ENCODE measurements at regions not wholly inside any gene's neighbourhood (a gene's known extent, or its start where the extent isn't known, plus 50 kb on each side); places are given as distances from the start of the nearest gene placed in this dataset.

DNA sequence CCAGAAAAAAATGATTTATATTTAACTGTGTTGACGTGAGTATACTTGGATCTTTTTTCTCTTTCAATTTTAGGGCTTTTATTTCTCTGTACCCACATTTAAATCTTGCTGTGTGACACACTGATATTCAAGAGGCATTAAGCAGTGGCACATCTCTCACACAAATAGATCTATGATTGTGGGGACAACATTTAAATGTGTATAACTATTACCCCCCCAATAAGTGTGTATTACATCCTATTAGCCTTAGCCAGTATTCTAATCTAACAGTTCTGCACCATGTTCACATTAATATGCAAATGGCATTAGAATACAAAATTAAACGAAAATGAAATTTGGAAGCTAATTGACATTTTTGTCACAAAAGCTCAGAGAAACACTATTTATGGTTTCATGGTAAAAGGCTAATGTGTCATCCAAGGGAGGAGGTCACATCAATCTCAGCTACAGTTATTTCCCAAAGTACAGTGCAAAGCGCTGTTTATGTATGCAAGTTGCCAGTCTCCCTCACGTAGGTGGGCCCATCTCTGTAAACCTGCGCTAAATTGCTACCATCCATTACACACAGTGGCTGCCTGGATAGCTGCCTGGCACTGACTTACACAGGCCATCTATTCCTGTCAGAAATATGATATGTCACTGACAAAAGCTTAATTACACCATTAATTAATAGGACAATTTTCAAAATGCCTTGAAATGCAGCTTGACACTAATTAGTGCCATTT is 984.7 kb upstream of the PCDH9 start:
- Mint-ChIP-seq H3K9me3 (ENCODE audit: insufficient read depth) (peaks cover 17% of the 10 kb centered on the region), H3K4me3 (no peak overlapping the region), H3K27ac (no peak overlapping the region), H3K36me3 (ENCODE audit: low read depth) (no peaks in the 10 kb centered on the region), H3K27me3 (ENCODE audit: low read depth) (no peaks in the 10 kb centered on the region), H3K4me1 (ENCODE audit: low read depth) (no peaks in the 10 kb centered on the region)
- ChIA-PET CTCF (no interaction called here), POLR2A (no interaction called here)
- no peak for DNase-seq
- ATAC-seq: no peak

DNA sequence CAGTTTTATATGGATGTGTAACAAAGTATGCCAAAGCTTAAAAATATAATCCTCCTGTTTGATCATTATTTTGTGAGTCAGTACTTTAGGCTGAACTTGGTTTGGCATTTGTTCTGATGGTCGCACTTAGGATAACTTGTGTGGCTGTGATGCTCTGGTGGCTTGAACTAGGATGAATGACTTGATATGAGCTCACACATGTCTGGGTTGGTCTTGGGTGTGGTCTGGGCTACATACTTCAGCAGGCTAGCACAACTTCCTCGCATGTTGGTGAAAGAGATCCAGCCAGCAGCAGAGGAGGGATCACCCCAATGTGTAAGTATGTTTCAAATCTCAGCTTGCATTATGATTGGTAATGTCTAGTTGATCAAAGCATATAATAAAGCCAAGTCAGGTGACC is 969.1 kb upstream of the PCDH9 start:
- H3K27ac Mint-ChIP-seq: no peak overlapping the region
- no peak for ATAC-seq

DNA sequence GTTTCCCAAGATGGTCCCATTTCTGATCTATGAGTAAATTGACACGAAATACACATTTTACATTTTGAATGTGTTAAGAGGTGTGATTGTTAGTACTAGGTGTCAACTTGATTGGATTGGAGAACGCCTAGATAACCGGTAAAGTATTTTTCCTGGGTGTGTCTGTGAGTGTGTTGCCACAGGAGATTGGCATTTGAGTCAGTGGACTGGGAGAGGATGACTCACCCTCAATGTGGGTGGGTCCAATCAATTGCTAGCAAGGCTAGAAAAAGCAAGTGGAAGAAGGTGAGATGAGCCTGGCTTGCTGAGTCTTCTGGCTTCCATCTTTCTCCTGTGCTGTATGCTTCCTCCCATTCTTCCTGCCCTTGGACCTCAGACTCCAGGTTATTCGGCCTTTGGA is 960.7 kb upstream of the PCDH9 start:
- H3K27ac Mint-ChIP-seq: no peak overlapping the region
- DNase-seq: no peak
- H3K4me3 Mint-ChIP-seq: no peak overlapping the region
- ChIA-PET POLR2A (no interaction called here), CTCF (no interaction called here)
- no peaks in the 10 kb centered on the region for H3K27me3 Mint-ChIP-seq (ENCODE audit: low read depth)
- no peak for ATAC-seq
- peaks cover 11% of the 10 kb centered on the region for H3K9me3 Mint-ChIP-seq (ENCODE audit: insufficient read depth)
- H3K4me1 Mint-ChIP-seq (ENCODE audit: low read depth): no peaks in the 10 kb centered on the region
- no peaks in the 10 kb centered on the region for H3K36me3 Mint-ChIP-seq (ENCODE audit: low read depth)

More for the DNA sequence above, 969.1 kb upstream of the PCDH9 start:
- no peaks in the 10 kb centered on the region for H3K36me3 Mint-ChIP-seq (ENCODE audit: low read depth)
- ChIA-PET CTCF (no interaction called here), POLR2A (no interaction called here)
- no peaks in the 10 kb centered on the region for H3K27me3 Mint-ChIP-seq (ENCODE audit: low read depth)
- H3K4me1 Mint-ChIP-seq (ENCODE audit: low read depth): no peaks in the 10 kb centered on the region
- no peak overlapping the region for H3K4me3 Mint-ChIP-seq
- no peak for DNase-seq
- peaks cover 4% of the 10 kb centered on the region for H3K9me3 Mint-ChIP-seq (ENCODE audit: insufficient read depth)

DNA sequence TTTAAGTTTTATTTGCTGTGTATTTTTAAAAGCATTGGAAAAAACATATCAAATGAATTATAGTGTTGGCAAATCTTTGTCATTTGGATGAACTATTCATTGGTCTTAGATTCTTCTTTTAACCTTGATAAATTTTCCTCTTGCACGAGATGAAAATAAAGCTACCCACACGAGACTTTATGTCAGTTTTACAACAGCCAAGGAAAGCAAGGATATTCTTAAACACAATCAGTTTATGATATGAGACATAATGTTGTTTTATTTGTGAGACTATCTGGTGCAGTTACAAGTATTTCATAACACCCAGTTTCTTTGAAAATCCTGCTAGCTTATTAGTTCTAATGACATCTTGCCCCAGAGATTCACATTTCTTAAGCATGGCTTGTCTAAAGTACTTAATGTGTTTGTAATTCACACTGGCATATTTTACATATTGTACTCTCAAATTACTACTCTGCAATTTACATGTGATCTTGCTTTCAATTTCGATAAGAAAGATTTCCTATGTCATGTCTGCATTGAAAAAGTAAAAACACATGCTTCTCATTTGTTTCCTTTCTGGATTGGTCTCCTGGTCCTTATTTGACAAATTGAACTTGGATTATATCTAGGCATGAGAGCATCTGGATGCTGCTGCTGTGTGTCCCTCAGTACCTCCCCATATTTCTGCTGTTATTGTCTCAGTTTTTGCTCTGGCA is 955.5 kb upstream of the PCDH9 start:
- Mint-ChIP-seq H3K27ac (no peak overlapping the region), H3K27me3 (ENCODE audit: low read depth) (no peaks in the 10 kb centered on the region), H3K36me3 (ENCODE audit: low read depth) (no peaks in the 10 kb centered on the region), H3K4me3 (no peak overlapping the region), H3K4me1 (ENCODE audit: low read depth) (no peaks in the 10 kb centered on the region), H3K9me3 (ENCODE audit: insufficient read depth) (peaks cover 20% of the 10 kb centered on the region)
- CTCF ChIA-PET: no interaction called here
- ATAC-seq (no peak), DNase-seq (no peak)
- POLR2A ChIA-PET: no interaction called here

- no peaks in the 10 kb centered on the region for H3K27me3 Mint-ChIP-seq (ENCODE audit: low read depth)
- no peak overlapping the region for H3K4me3 Mint-ChIP-seq
- no peak for DNase-seq
- POLR2A ChIA-PET: no interaction called here
- no peak overlapping the region for H3K27ac Mint-ChIP-seq
- no peaks in the 10 kb centered on the region for H3K4me1 Mint-ChIP-seq (ENCODE audit: low read depth)
- ATAC-seq: no peak
- H3K9me3 Mint-ChIP-seq (ENCODE audit: insufficient read depth): peaks cover 10% of the 10 kb centered on the region
- CTCF ChIA-PET: no interaction called here
- no peaks in the 10 kb centered on the region for H3K36me3 Mint-ChIP-seq (ENCODE audit: low read depth)
Observed at GRCh38 chr13:68176475-68176874, 946.3 kb upstream of the PCDH9 start.

DNA sequence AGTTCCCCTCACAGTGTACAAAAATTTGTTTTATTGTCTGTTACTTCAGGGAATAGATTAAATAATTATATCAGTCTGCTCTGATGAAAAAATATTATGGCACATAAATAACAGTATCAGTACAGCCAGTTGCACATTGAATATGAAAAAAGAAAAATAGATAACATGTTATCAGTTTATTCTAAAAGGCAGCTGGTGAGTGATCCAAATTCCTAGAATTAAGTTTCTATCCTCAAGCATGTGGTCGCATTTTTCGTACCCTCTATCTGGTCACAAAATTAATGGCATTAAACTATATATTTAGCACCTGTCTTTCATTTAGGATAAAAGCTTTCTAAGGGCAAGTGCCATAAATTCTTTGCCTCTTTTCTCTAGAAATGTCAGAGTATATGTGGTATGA is 944.8 kb upstream of the PCDH9 start:
- Mint-ChIP-seq H3K4me3 (no peak overlapping the region), H3K9me3 (ENCODE audit: insufficient read depth) (peaks cover 10% of the 10 kb centered on the region), H3K27me3 (ENCODE audit: low read depth) (no peaks in the 10 kb centered on the region), H3K36me3 (ENCODE audit: low read depth) (no peaks in the 10 kb centered on the region), H3K4me1 (ENCODE audit: low read depth) (no peaks in the 10 kb centered on the region), H3K27ac (no peak overlapping the region)
- ChIA-PET POLR2A (no interaction called here), CTCF (no interaction called here)
- ATAC-seq: no peak
- DNase-seq: no peak

- CTCF ChIA-PET: no interaction called here
- no peaks in the 10 kb centered on the region for H3K4me1 Mint-ChIP-seq (ENCODE audit: low read depth)
- peaks cover 10% of the 10 kb centered on the region for H3K9me3 Mint-ChIP-seq (ENCODE audit: insufficient read depth)
- H3K4me3 Mint-ChIP-seq: no peak overlapping the region
- POLR2A ChIA-PET: no interaction called here
- no peaks in the 10 kb centered on the region for H3K36me3 Mint-ChIP-seq (ENCODE audit: low read depth)
- ATAC-seq: no peak
- no peaks in the 10 kb centered on the region for H3K27me3 Mint-ChIP-seq (ENCODE audit: low read depth)
- DNase-seq: no peak
- no peak overlapping the region for H3K27ac Mint-ChIP-seq
Observed at GRCh38 chr13:68173111-68173510, 943.0 kb upstream of the PCDH9 start.

- Mint-ChIP-seq H3K36me3 (ENCODE audit: low read depth) (no peaks in the 10 kb centered on the region), H3K4me1 (ENCODE audit: low read depth) (no peaks in the 10 kb centered on the region)
Observed at GRCh38 chr13:68170961-68171360, 940.8 kb upstream of the PCDH9 start.

DNA sequence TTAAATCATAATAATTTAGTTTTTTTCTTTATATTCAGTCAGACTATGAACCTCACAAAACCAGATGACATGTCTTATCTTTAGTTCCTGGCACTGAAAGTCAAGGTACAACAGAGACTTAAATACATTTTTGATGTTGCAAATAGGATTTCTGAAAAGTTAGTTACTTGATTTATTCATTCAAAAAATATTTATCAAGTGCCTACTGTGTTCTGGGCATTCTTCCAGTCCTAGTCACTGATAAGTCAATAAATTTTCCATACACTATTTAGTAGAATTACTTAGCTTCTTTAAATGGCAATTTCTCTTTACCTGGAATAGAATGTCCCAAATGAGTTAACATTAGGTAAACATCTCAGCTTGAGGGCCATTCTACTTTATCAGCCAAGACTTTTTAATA is 938.3 kb upstream of the PCDH9 start:
- Mint-ChIP-seq H3K4me1 (ENCODE audit: low read depth) (no peaks in the 10 kb centered on the region), H3K4me3 (no peak overlapping the region), H3K27me3 (ENCODE audit: low read depth) (no peaks in the 10 kb centered on the region), H3K36me3 (ENCODE audit: low read depth) (no peaks in the 10 kb centered on the region), H3K9me3 (ENCODE audit: insufficient read depth) (peaks cover 11% of the 10 kb centered on the region), H3K27ac (no peak overlapping the region)
- no peak for ATAC-seq
- ChIA-PET POLR2A (no interaction called here), CTCF (no interaction called here)
- DNase-seq: no peak

More at GRCh38 chr13:68170961-68171360, 940.8 kb upstream of the PCDH9 start:
- H3K9me3 Mint-ChIP-seq (ENCODE audit: insufficient read depth): peaks cover 10% of the 10 kb centered on the region
- CTCF ChIA-PET: no interaction called here
- H3K4me3 Mint-ChIP-seq: no peak overlapping the region
- H3K27me3 Mint-ChIP-seq (ENCODE audit: low read depth): no peaks in the 10 kb centered on the region
- no peak overlapping the region for H3K27ac Mint-ChIP-seq
- POLR2A ChIA-PET: no interaction called here
- no peak for ATAC-seq
- no peak for DNase-seq

- ATAC-seq (no peak), DNase-seq (no peak)
- H3K9me3 Mint-ChIP-seq (ENCODE audit: insufficient read depth): peaks cover 21% of the 10 kb centered on the region
- CTCF ChIA-PET: no interaction called here
- no peaks in the 10 kb centered on the region for H3K36me3 Mint-ChIP-seq (ENCODE audit: low read depth)
- H3K4me1 Mint-ChIP-seq (ENCODE audit: low read depth): no peaks in the 10 kb centered on the region
- POLR2A ChIA-PET: no interaction called here
- no peak overlapping the region for H3K27ac Mint-ChIP-seq
- no peaks in the 10 kb centered on the region for H3K27me3 Mint-ChIP-seq (ENCODE audit: low read depth)
- H3K4me3 Mint-ChIP-seq: no peak overlapping the region
Observed at GRCh38 chr13:68160466-68160865, 930.3 kb upstream of the PCDH9 start.

DNA sequence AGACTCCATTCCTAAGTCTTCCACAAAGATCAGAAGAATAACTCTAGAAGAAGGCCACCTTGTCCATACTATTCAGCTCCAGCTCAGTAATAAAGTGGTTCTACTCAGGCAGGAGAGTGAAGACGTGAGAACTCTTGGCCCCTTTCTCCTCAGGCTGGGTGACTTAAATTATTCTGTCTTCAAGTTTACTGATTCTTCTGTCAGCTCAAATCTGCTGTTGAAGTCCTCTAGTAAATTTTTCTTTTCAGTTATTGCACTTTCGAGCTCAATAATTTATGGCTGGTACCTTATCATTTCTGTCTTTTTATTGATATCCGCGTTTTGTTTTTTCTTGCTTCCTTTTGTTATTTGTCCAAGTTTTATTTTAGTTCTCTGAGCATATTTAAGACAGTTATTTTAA is 922.3 kb upstream of the PCDH9 start:
- ChIA-PET POLR2A (no interaction called here), CTCF (no interaction called here)
- ATAC-seq (no peak), DNase-seq (no peak)
- Mint-ChIP-seq H3K9me3 (ENCODE audit: insufficient read depth) (peaks cover 35% of the 10 kb centered on the region), H3K4me3 (no peak overlapping the region), H3K4me1 (ENCODE audit: low read depth) (no peaks in the 10 kb centered on the region), H3K27ac (no peak overlapping the region), H3K27me3 (ENCODE audit: low read depth) (no peaks in the 10 kb centered on the region), H3K36me3 (ENCODE audit: low read depth) (no peaks in the 10 kb centered on the region)

GRCh38 chr13:68145852-68146251 is 915.7 kb upstream of the PCDH9 start:
- Mint-ChIP-seq H3K4me3 (no peak overlapping the region), H3K27ac (no peak overlapping the region), H3K36me3 (ENCODE audit: low read depth) (no peaks in the 10 kb centered on the region), H3K4me1 (ENCODE audit: low read depth) (no peaks in the 10 kb centered on the region), H3K9me3 (ENCODE audit: insufficient read depth) (peaks cover 12% of the 10 kb centered on the region), H3K27me3 (ENCODE audit: low read depth) (no peaks in the 10 kb centered on the region)
- no peak for ATAC-seq
- DNase-seq: no peak
- POLR2A ChIA-PET: no interaction called here
- CTCF ChIA-PET: no interaction called here
